HEK293T (cell line): ENCODE measurements at regions not wholly inside any gene's neighbourhood (a gene's known extent, or its start where the extent isn't known, plus 50 kb on each side); places are given as distances from the start of the nearest gene placed in this dataset.

Experiments
- CTCF ChIA-PET: fragments of 350-600 bp; formaldehyde crosslinking; extraction: SDS; loops from one replicate; lab custom pipeline; 2021; ENCODE audit warnings: antibody characterized with exemption, inconsistent platforms; lab: Yijun Ruan, JAX
- POLR2A ChIA-PET: fragments of 350-600 bp; formaldehyde crosslinking; extraction: SDS; loops from one replicate; lab custom pipeline; 2020; ENCODE audit warnings: antibody characterized with exemption, inconsistent platforms; lab: Yijun Ruan, JAX
- DNase-seq: peaks from one replicate; pipeline ENCODE4 v3.0.0; 2012; ENCODE audit warnings: mixed read lengths; ENCODE audit errors: extremely low spot score
- ARNT ChIP-seq: fragments of 450-650 bp; IDR thresholded peaks from 2 replicates; pipeline ENCODE4 v1.6.1; 2017; ENCODE audit warnings: mild to moderate bottlenecking
- BHLHE40 ChIP-seq: fragments of 450-650 bp; IDR thresholded peaks from 2 replicates; pipeline ENCODE4 v1.6.1; 2016; ENCODE audit warnings: mild to moderate bottlenecking, moderate library complexity, borderline replicate concordance
- CTBP1 ChIP-seq: fragments of 450-650 bp; IDR thresholded peaks from 2 replicates; pipeline ENCODE4 v1.6.1; 2016; ENCODE audit warnings: borderline replicate concordance
- ELF4 ChIP-seq: fragments of 450-650 bp; IDR thresholded peaks from 2 replicates; pipeline ENCODE4 v1.6.1; 2017; ENCODE audit warnings: antibody characterized with exemption
- FOXA1 ChIP-seq: fragments of 450-650 bp; IDR thresholded peaks from 2 replicates; pipeline ENCODE4 v1.6.1; 2016; ENCODE audit warnings: mild to moderate bottlenecking
- FOXK2 ChIP-seq: fragments of 450-650 bp; IDR thresholded peaks from 2 replicates; pipeline ENCODE4 v1.6.1; 2016; ENCODE audit warnings: mild to moderate bottlenecking
- FOXM1 ChIP-seq: fragments of 450-650 bp; IDR thresholded peaks from 2 replicates; pipeline ENCODE4 v1.6.1; 2017; ENCODE audit warnings: mild to moderate bottlenecking, borderline replicate concordance
- HDGF ChIP-seq: fragments of 450-650 bp; IDR thresholded peaks from 2 replicates; pipeline ENCODE4 v1.6.1; 2017; ENCODE audit warnings: antibody characterized with exemption, borderline replicate concordance
- L3MBTL2 ChIP-seq: fragments of 450-650 bp; conservative IDR thresholded peaks from 2 replicates; pipeline ENCODE4 v1.6.1; 2016; ENCODE audit warnings: mild to moderate bottlenecking
- LEF1 ChIP-seq: fragments of 450-650 bp; IDR thresholded peaks from 2 replicates; pipeline ENCODE4 v1.6.1; 2017; ENCODE audit warnings: mild to moderate bottlenecking, borderline replicate concordance
- NFRKB ChIP-seq: fragments of 450-650 bp; IDR thresholded peaks from 2 replicates; pipeline ENCODE4 v1.6.1; 2016; ENCODE audit warnings: mild to moderate bottlenecking, moderate library complexity
- SP1 ChIP-seq: fragments of 450-650 bp; IDR thresholded peaks from 2 replicates; pipeline ENCODE4 v1.6.1; 2017
- SUZ12 ChIP-seq: fragments of 450-650 bp; IDR thresholded peaks from 2 replicates; pipeline ENCODE4 v1.6.1; 2016; ENCODE audit warnings: mild to moderate bottlenecking
- TARDBP ChIP-seq: fragments of 450-650 bp; IDR thresholded peaks from 2 replicates; pipeline ENCODE4 v1.6.1; 2016
- ZNF384 ChIP-seq: fragments of 450-650 bp; IDR thresholded peaks from 2 replicates; pipeline ENCODE4 v1.6.1; 2016
- TF ChIP-seq, protein P1 (sequence below): fragments of 450-650 bp; IDR thresholded peaks from 2 replicates; pipeline ENCODE4 v1.6.1; 2016

DNA sequence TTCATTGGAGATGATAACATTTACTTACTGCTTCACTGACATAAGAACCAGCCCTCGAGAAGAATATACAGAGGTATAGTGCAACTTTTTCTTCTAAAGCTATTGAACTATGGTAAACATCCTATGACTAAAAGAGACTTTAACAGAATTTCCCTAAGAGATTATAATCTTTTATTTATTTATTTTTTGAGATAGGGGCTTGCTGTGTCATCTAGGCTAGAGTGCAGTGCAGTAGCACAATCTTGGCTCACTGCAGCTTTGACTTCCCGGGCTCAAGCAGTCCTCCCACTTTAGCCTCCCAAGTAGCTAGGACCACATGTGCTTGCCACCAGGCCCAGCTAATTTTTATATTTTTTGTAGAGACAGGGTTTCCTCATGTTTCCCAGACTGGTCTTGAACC is 258.5 kb upstream of the FERD3L start:
- no peak for DNase-seq
- CTCF ChIA-PET = no interaction called here
- POLR2A ChIA-PET = no interaction called here
- no peak for TF ChIP-seq ARNT
- TF ChIP-seq CTBP1 = no peak
- TF ChIP-seq TARDBP = no peak
- TF ChIP-seq ZNF384 = no peak
- TF ChIP-seq SUZ12 = no peak
- TF ChIP-seq ELF4 = no peak
- no peak for TF ChIP-seq HDGF
- TF ChIP-seq SP1 = no peak
- TF ChIP-seq FOXK2 = no peak
- no peak for TF ChIP-seq BHLHE40
- TF ChIP-seq, protein P1, sequence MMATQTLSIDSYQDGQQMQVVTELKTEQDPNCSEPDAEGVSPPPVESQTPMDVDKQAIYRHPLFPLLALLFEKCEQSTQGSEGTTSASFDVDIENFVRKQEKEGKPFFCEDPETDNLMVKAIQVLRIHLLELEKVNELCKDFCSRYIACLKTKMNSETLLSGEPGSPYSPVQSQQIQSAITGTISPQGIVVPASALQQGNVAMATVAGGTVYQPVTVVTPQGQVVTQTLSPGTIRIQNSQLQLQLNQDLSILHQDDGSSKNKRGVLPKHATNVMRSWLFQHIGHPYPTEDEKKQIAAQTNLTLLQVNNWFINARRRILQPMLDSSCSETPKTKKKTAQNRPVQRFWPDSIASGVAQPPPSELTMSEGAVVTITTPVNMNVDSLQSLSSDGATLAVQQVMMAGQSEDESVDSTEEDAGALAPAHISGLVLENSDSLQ = no peak
- TF ChIP-seq L3MBTL2 = no peak
- TF ChIP-seq NFRKB = no peak
- no peak for TF ChIP-seq LEF1
- no peak for TF ChIP-seq FOXA1
- TF ChIP-seq FOXM1 = no peak

DNA sequence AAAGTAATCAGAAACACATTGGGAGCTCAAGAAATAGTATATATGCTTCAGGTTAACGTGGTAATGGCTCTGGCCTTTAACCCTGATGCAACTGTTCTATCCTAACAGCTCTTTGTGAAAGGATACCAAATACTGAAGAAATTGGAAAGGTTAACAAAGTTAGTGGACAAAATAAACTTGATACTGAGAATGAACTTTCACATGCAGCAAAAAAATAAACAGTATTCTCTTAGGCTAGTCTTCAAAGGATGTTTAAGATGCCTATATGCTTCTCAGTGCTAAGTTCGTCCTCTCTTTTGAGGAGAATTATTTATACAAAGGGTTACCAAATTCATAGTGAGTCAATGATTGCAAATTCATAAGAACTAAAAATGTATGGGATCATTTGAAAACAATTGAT is 256.2 kb upstream of the FERD3L start:
- TF ChIP-seq, protein P1 = no peak
- no peak for TF ChIP-seq FOXM1
- no peak for TF ChIP-seq FOXA1
- no peak for TF ChIP-seq FOXK2
- TF ChIP-seq SP1 = no peak
- no peak for TF ChIP-seq ARNT
- TF ChIP-seq ZNF384 = no peak
- no peak for TF ChIP-seq CTBP1
- no peak for TF ChIP-seq SUZ12
- TF ChIP-seq TARDBP = no peak
- no peak for TF ChIP-seq NFRKB
- TF ChIP-seq HDGF = no peak
- TF ChIP-seq L3MBTL2 = no peak
- no peak for TF ChIP-seq ELF4
- no peak for TF ChIP-seq BHLHE40
- CTCF ChIA-PET = no interaction called here
- POLR2A ChIA-PET = no interaction called here
- DNase-seq = no peak

DNA sequence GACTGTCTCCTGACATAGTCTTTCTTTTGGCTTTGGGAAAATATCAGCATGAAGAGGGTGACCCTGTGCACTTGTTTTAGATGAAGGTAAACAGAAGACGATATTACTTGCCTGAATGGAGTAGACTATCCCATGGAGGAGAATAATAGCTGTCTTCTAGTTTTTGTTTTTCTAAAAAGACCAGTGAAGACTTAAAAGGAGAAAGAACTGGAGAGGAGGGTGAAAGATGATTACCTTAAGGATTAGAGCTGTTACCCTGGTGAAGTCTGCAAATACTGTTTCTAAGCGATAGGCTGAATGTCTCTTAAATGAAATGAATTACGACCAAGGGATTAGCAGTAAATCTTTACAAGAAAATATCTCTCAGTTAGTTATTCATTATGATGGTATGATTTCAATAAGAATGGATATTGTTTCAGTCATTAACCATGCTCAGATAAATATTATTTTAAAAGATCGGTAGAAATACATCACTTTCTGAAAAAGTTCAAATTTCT is 255.6 kb upstream of the FERD3L start:
- ChIA-PET CTCF (interaction anchor here (0.6 kb wide), 1 partner anchor 1879 kb away, joined by 3 read pairs; no protein-coding TSS in a partner anchor), POLR2A (no interaction called here)
- TF ChIP-seq ELF4 = no peak
- no peak for TF ChIP-seq ARNT
- TF ChIP-seq FOXK2 = no peak
- no peak for TF ChIP-seq TARDBP
- TF ChIP-seq CTBP1 = no peak
- TF ChIP-seq, protein P1 = peak; percentile 86
- DNase-seq = no peak

DNA sequence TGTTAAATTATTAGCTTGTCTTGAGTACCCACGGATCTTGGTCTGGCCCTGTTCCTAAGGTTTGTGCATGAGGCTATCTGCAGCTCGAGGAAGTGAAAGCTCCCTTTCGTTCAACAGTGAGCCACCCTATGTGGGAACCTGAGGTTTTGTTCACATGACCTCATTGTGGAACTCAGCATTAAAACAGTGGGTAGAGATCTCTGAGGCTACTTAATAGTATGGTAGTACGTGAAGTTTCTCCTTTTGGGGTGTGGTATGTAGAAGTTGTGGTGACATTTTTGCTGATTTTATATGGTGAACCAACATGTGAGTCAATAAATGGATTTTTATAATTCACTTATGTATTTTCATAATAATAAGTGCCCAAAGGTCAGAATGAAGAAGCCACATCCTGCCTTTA is 252.7 kb upstream of the FERD3L start:
- ChIA-PET POLR2A (no interaction called here), CTCF (no interaction called here)
- no peak for TF ChIP-seq HDGF
- TF ChIP-seq ELF4 = no peak
- TF ChIP-seq LEF1 = no peak
- no peak for TF ChIP-seq FOXA1
- TF ChIP-seq SUZ12 = no peak
- TF ChIP-seq TARDBP = no peak
- no peak for TF ChIP-seq BHLHE40
- no peak for TF ChIP-seq NFRKB
- no peak for TF ChIP-seq SP1
- TF ChIP-seq ARNT = no peak
- DNase-seq = no peak

DNA sequence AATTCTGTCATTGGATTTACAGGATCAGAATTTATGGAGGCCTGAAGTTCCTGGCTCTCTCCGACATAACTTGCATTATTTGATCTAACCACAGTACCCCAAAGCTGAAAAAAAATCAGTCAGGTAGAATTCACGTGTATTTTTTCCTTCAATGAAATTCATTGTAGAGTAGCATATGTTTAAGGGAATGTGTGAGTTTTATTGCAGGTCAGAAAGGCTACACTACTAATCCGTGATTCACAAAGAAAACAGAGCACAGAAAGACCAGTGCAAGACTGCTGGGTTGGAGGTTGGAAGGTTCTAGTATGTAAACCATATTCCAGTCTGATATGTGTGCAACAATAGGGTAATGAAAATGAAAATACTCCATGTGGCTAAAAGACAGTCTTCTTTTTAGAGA is 247.0 kb upstream of the FERD3L start:
- CTCF ChIA-PET = no interaction called here

DNA sequence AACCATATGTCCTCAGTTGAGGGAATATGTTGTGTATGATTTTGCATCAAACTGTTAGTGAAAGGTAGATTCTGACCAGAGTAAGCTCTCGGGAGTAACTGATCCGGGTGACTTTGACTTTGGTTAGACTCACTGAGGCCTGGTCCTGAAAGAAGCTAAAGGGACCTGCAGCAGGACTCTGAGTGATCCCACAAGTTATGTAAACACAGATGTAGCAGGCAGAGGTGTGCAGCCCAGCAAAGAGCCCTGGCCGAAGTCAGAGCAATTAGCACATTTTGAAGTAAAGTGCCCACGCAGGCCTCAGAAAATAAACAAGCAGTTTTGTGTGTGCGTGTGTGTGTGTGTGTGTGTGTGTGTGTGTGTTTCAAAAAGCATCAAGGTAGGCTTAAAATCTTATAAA is 245.6 kb upstream of the FERD3L start:
- no peak for DNase-seq
- ChIA-PET CTCF (no interaction called here), POLR2A (no interaction called here)
- TF ChIP-seq, protein P1 = no peak
- TF ChIP-seq CTBP1 = no peak
- TF ChIP-seq FOXA1 = no peak
- no peak for TF ChIP-seq SP1
- no peak for TF ChIP-seq BHLHE40

More for the DNA sequence above, 247.0 kb upstream of the FERD3L start:
- DNase-seq = no peak
- POLR2A ChIA-PET = no interaction called here
- TF ChIP-seq FOXA1 (no peak), FOXM1 (no peak), SP1 (no peak), HDGF (no peak), FOXK2 (no peak), LEF1 (no peak), TARDBP (no peak), CTBP1 (no peak), NFRKB (no peak), ARNT (no peak), L3MBTL2 (no peak)
